Breast epithelium (tissue), 3 donors: ENCODE measurements at regions not wholly inside any gene's neighbourhood (a gene's known extent, or its start where the extent isn't known, plus 50 kb on each side); places are given as distances from the start of the nearest gene placed in this dataset.
"Not testable (repeated sequence)": the region's sequence is repeated elsewhere in the genome, so short reads cannot be mapped to it uniquely, and the experiment has no call there.

Experiments used
- POLR2A ChIP-seq: fragments of 450-650 bp; IDR thresholded peaks from one replicate; pipeline ENCODE4 v1.6.1; 2016; ENCODE audit warnings: antibody characterized with exemption, mild to moderate bottlenecking, moderate library complexity
- POLR2AphosphoS5 ChIP-seq, 3 donors: sonication (generic); formaldehyde crosslinking; IDR thresholded peaks; one replicate each; pipeline ENCODE4 v1.6.1; 2017; ENCODE audit warnings: antibody characterized with exemption in 3 of 3
- TF ChIP-seq, protein P1 (sequence below), 3 donors: fragments of 450-650 bp; IDR thresholded peaks; one replicate each; pipeline ENCODE4 v1.5.1; 2016 to 2017; ENCODE audit warnings: antibody characterized with exemption in 3 of 3, mild to moderate bottlenecking in 3 of 3, moderate library complexity in 3 of 3

DNA sequence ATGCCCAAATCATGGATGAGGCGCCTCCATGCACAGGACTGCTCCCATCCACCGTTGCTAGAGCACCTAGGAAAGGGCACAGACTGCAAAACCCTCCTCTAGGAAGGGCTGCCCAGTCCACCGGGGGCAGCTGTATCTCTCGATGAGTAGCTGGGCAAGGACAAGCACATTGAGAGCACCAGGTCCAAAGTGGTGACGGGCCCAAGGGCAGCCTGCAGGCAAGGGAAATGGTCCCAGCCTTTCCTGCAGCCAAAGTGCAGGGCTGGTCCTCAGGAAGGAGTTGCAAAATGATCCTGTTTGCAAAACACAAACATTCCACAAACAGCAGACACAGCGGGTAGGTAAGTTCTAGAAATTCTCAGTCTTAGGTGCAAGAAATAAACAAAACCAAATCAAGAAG, 158.8 kb downstream of the IGLL1 start:
- TF ChIP-seq, protein P1, sequence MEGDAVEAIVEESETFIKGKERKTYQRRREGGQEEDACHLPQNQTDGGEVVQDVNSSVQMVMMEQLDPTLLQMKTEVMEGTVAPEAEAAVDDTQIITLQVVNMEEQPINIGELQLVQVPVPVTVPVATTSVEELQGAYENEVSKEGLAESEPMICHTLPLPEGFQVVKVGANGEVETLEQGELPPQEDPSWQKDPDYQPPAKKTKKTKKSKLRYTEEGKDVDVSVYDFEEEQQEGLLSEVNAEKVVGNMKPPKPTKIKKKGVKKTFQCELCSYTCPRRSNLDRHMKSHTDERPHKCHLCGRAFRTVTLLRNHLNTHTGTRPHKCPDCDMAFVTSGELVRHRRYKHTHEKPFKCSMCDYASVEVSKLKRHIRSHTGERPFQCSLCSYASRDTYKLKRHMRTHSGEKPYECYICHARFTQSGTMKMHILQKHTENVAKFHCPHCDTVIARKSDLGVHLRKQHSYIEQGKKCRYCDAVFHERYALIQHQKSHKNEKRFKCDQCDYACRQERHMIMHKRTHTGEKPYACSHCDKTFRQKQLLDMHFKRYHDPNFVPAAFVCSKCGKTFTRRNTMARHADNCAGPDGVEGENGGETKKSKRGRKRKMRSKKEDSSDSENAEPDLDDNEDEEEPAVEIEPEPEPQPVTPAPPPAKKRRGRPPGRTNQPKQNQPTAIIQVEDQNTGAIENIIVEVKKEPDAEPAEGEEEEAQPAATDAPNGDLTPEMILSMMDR (IDR thresholded peaks at IDR 0.05) = not testable (repeated sequence)
- TF ChIP-seq POLR2A; POLR2AphosphoS5 (IDR thresholded peaks at IDR 0.05): not testable (repeated sequence)
